SK-N-SH (cell line): ENCODE measurements at regions not wholly inside any gene's neighbourhood (a gene's known extent, or its start where the extent isn't known, plus 50 kb on each side); places are given as distances from the start of the nearest gene placed in this dataset.

Experiments used
- CTCF ChIA-PET: fragments of 300-600, 350-600 bp; formaldehyde crosslinking; extraction: SDS; loops from one replicate; lab custom pipeline; 2021; lab: Yijun Ruan, JAX
- POLR2A ChIA-PET: fragments of 350-600 bp; sonication (Branson Sonifier 250); formaldehyde crosslinking; extraction: SDS; loops from one replicate; lab custom pipeline; 2020; ENCODE audit warnings: antibody characterized with exemption, inconsistent platforms; lab: Yijun Ruan, JAX
- DNase-seq: peaks from one replicate; pipeline ENCODE4 v3.0.0; 2012
- H2AFZ ChIP-seq: fragments of 200-600 bp; sonication (generic); 2 replicates; pipeline ENCODE4 v1.8.1; 2016; ENCODE audit warnings: antibody characterized with exemption, mild to moderate bottlenecking, low read depth
- H3F3A ChIP-seq: fragments of 200-600 bp; sonication (generic); replicated peaks from 2 replicates; pipeline ENCODE3; 2016; ENCODE audit warnings: antibody characterized with exemption, mild to moderate bottlenecking; ENCODE audit not compliant: insufficient read depth
- H3K27ac ChIP-seq, 2 experiments: fragments of 200-500 bp in 1 of 2; fragments of 200-600 bp in 1 of 2; sonication (Bioruptor generic) in 1 of 2; sonication (generic), shearing (Covaris generic) in 1 of 2; 2 replicates each; pipeline versions ENCODE4 v1.5.1 to v1.6.1; 2014 to 2016; ENCODE audit warnings: low read depth in 2 of 2, inconsistent platforms in 1 of 2, low read length in 1 of 2, mild to moderate bottlenecking in 1 of 2, mixed read lengths in 1 of 2
- H3K27me3 ChIP-seq: fragments of 200-600 bp; sonication (generic), shearing (Covaris generic); 2 replicates; pipeline ENCODE4 v1.6.1; 2016; ENCODE audit warnings: mixed run types; ENCODE audit not compliant: insufficient read depth
- H3K36me3 ChIP-seq, 2 experiments: fragments of 200-500 bp in 1 of 2; fragments of 200-600 bp in 1 of 2; sonication (Bioruptor generic) in 1 of 2; sonication (generic) in 1 of 2; replicated peaks in 1 of 2; 2 replicates each; pipeline versions ENCODE3 to v1.5.1; 2014 to 2016; ENCODE audit warnings: low read length in 1 of 2, mild to moderate bottlenecking in 1 of 2; ENCODE audit not compliant: insufficient read depth in 2 of 2, control insufficient read depth in 1 of 2
- H3K4me1 ChIP-seq, 2 experiments: fragments of 200-500 bp in 1 of 2; fragments of 200-600 bp in 1 of 2; sonication (Bioruptor generic) in 1 of 2; sonication (generic), shearing (Covaris generic) in 1 of 2; 2 replicates each; pipeline versions ENCODE4 v1.5.1 to v1.6.1; 2014 to 2016; ENCODE audit warnings: low read depth in 1 of 2, low read length in 1 of 2, mixed run types in 1 of 2; ENCODE audit not compliant: insufficient read depth in 2 of 2, control insufficient read depth in 1 of 2
- H3K4me2 ChIP-seq: fragments of 200-600 bp; sonication (generic), shearing (Covaris generic); 2 replicates; pipeline ENCODE4 v1.6.1; 2017; ENCODE audit warnings: mixed run types
- H3K4me3 ChIP-seq, 2 experiments: fragments of 200-500 bp in 1 of 2; fragments of 200-600 bp in 1 of 2; sonication (Bioruptor generic) in 1 of 2; sonication (generic), shearing (Covaris generic) in 1 of 2; 2 replicates each; pipeline versions ENCODE4 v1.5.1 to v1.8.1; 2014 to 2016; ENCODE audit warnings: low read depth in 2 of 2, inconsistent platforms in 1 of 2, low read length in 1 of 2, mild to moderate bottlenecking in 1 of 2, mixed read lengths in 1 of 2, moderate library complexity in 1 of 2
- H3K79me2 ChIP-seq: fragments of 200-600 bp; sonication (generic); 2 replicates; pipeline ENCODE4 v1.8.1; 2017; ENCODE audit warnings: mild to moderate bottlenecking; ENCODE audit not compliant: insufficient read depth
- H3K9ac ChIP-seq: fragments of 200-600 bp; sonication (generic); 2 replicates; pipeline ENCODE4 v1.6.1; 2017; ENCODE audit warnings: mixed run types
- H3K9me2 ChIP-seq: fragments of 200-600 bp; sonication (generic); 2 replicates; pipeline ENCODE4 v1.6.1; 2017; ENCODE audit warnings: mixed run types
- H3K9me3 ChIP-seq: fragments of 200-600 bp; sonication (generic); 2 replicates; pipeline ENCODE4 v1.6.1; 2017; ENCODE audit warnings: mixed run types, mild to moderate bottlenecking, moderate library complexity
- H4K20me1 ChIP-seq: fragments of 200-600 bp; sonication (generic); 2 replicates; pipeline ENCODE4 v1.6.1; 2017; ENCODE audit warnings: mild to moderate bottlenecking, mixed run types; ENCODE audit not compliant: insufficient read depth
- CHD2 ChIP-seq: fragments of 150-350 bp; IDR thresholded peaks from 2 replicates; pipeline ENCODE4 v1.6.1; 2018; ENCODE audit warnings: low read length; ENCODE audit not compliant: partially characterized antibody
- CTCF ChIP-seq: fragments of 200-600 bp; sonication (generic); IDR thresholded peaks from 2 replicates; pipeline ENCODE4 v1.6.1; 2017; ENCODE audit warnings: antibody characterized with exemption, mild to moderate bottlenecking, moderate library complexity
- ELF1 ChIP-seq: IDR thresholded peaks from 2 replicates; pipeline ENCODE4 v1.4.0; 2012
- EP300 ChIP-seq, 2 experiments: IDR thresholded peaks; 2 replicates each; pipeline versions ENCODE4 v1.4.0 to v1.6.1; 2012; ENCODE audit warnings: borderline replicate concordance in 1 of 2, low read depth in 1 of 2, low read length in 1 of 2
- EZH2phosphoT487 ChIP-seq: fragments of 200-600 bp; sonication (generic); IDR thresholded peaks from 2 replicates; pipeline ENCODE4 v1.6.1; 2017; ENCODE audit warnings: low read depth, mixed run types, mild to moderate bottlenecking, antibody characterized with exemption, moderate library complexity, borderline replicate concordance
- FOSL2 ChIP-seq: IDR thresholded peaks from 2 replicates; pipeline ENCODE4 v1.4.0; 2012; ENCODE audit warnings: low read depth, mild to moderate bottlenecking, moderate library complexity, borderline replicate concordance
- GATA2 ChIP-seq: sonication (generic); formaldehyde crosslinking; IDR thresholded peaks from 2 replicates; pipeline ENCODE4 v1.5.0; 2020; ENCODE audit warnings: mild to moderate bottlenecking, missing genetic modification reagents
- IRF3 ChIP-seq: fragments of 150-350 bp; IDR thresholded peaks from 2 replicates; pipeline ENCODE4 v1.6.1; 2016; ENCODE audit warnings: mild to moderate bottlenecking, low read depth, low read length
- MEF2A ChIP-seq: IDR thresholded peaks from 2 replicates; pipeline ENCODE4 v1.4.0; 2012; ENCODE audit warnings: low read depth, borderline replicate concordance
- MXI1 ChIP-seq: IDR thresholded peaks from 2 replicates; pipeline ENCODE4 v1.6.1; 2012; ENCODE audit warnings: mild to moderate bottlenecking, low read depth, low read length, improper control_type of control experiment
- PBX3 ChIP-seq: IDR thresholded peaks from 2 replicates; pipeline ENCODE4; 2012
- POLR2AphosphoS5 ChIP-seq: IDR thresholded peaks from 2 replicates; pipeline ENCODE4 v1.6.1; 2012; ENCODE audit warnings: low read depth, low read length
- RAD21 ChIP-seq: IDR thresholded peaks from 2 replicates; pipeline ENCODE4 v1.6.1; 2012; ENCODE audit warnings: mild to moderate bottlenecking, low read length
- RCOR1 ChIP-seq: fragments of 150-350 bp; IDR thresholded peaks from 2 replicates; pipeline ENCODE4 v1.6.1; 2017; ENCODE audit warnings: antibody characterized with exemption, low read length
- RFX5 ChIP-seq: IDR thresholded peaks from 2 replicates; pipeline ENCODE4 v1.6.1; 2012; ENCODE audit warnings: mild to moderate bottlenecking, improper control_type of control experiment, low read length
- SMC3 ChIP-seq: IDR thresholded peaks from 2 replicates; pipeline ENCODE4 v1.6.1; 2012; ENCODE audit warnings: low read depth, low read length, improper control_type of control experiment
- TEAD4 ChIP-seq: IDR thresholded peaks from 2 replicates; pipeline ENCODE4 v1.4.0; 2012; ENCODE audit warnings: mild to moderate bottlenecking, borderline replicate concordance; ENCODE audit not compliant: insufficient read depth
- USF1 ChIP-seq: IDR thresholded peaks from 2 replicates; pipeline ENCODE4 v1.4.0; 2012; ENCODE audit warnings: low read depth, borderline replicate concordance
- WGBS: methylation state at CpG from one replicate; pipeline ENCODE4 v1.1.6; 2017; ENCODE audit warnings: low lambda C conversion rate; 5-methylcytosine and 5-hydroxymethylcytosine counted together

GRCh38 chr13:73133531-73133930 is 74.7 kb downstream of the KLF5 start (continued):
- TF ChIP-seq PBX3: no peak
- TF ChIP-seq, all 33 proteins: peak for 0

- H3K9ac ChIP-seq: no peak overlapping the region
- DNase-seq: no peak
- H3K79me2 ChIP-seq: no peaks in the 10 kb centered on the region
- no peaks in the 10 kb centered on the region for H3K4me1 ChIP-seq
- 67% methylated on average over 4 of the region's 4 CpGs for WGBS
- no peaks in the 10 kb centered on the region for H4K20me1 ChIP-seq
- no peak overlapping the region for H3K4me2 ChIP-seq
- H3K27ac ChIP-seq: no peak overlapping the region
- ChIA-PET POLR2A (no interaction called here), CTCF (no interaction called here)
- H3K9me2 ChIP-seq: no peaks in the 10 kb centered on the region
- H3F3A ChIP-seq: no peaks in the 10 kb centered on the region
- H3K4me3 ChIP-seq: no peak overlapping the region
- no peaks in the 10 kb centered on the region for H3K9me3 ChIP-seq
- H3K36me3 ChIP-seq: no peaks in the 10 kb centered on the region
- H3K27me3 ChIP-seq: no peaks in the 10 kb centered on the region
- no peak overlapping the region for H2AFZ ChIP-seq
- no peak for TF ChIP-seq CHD2
- no peak for TF ChIP-seq RAD21
- no peak for TF ChIP-seq ELF1
- TF ChIP-seq EZH2phosphoT487: no peak
- no peak for TF ChIP-seq IRF3
- no peak for TF ChIP-seq FOSL2
- no peak for TF ChIP-seq MXI1
- TF ChIP-seq USF1: no peak
- no peak for TF ChIP-seq TEAD4
- TF ChIP-seq RCOR1: no peak
- no peak for TF ChIP-seq GATA2
- TF ChIP-seq CTCF: no peak
- no peak for TF ChIP-seq MEF2A
- TF ChIP-seq EP300 (IDR thresholded peaks at IDR 0.05; ENCODE audit: borderline replicate concordance in 1 of 2, low read depth in 1 of 2, low read length in 1 of 2): no peak
- TF ChIP-seq SMC3: no peak
- TF ChIP-seq RFX5: no peak
- TF ChIP-seq POLR2AphosphoS5: no peak
- TF ChIP-seq PBX3: no peak
Measured at GRCh38 chr13:73131247-73131646, 72.4 kb downstream of the KLF5 start.
